GM21528 (cell line): ENCODE measurements at regions not wholly inside any gene's neighbourhood (a gene's known extent, or its start where the extent isn't known, plus 50 kb on each side); places are given as distances from the start of the nearest gene placed in this dataset.

Experiments used
- ATAC-seq: cut with Tn5 transposase; IDR thresholded peaks from one replicate; pipeline ENCODE4 v1.9.1; 2021; ENCODE audit warnings: mild to moderate bottlenecking, moderate library complexity; ENCODE audit not compliant: unreplicated experiment, low FRiP score

DNA sequence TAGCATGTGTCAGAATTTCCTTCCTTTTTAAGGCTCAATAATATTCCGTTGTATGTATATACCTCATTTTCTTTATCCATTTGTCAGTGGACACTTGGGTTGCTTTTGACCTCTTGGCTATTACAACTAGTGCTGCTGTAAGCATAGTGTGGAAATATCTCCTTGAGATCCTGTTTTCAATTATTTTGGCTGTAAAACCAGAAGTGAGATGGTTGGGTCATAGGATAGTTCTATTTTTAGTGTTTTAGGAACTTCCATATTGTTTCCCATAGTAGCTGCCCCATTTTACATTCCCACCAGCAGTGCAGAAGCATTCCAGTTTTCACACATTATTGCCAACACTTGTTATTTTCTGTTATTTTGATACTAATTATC, 70.4 kb upstream of the C15orf39 start:
- peak; percentile 11 for ATAC-seq

DNA sequence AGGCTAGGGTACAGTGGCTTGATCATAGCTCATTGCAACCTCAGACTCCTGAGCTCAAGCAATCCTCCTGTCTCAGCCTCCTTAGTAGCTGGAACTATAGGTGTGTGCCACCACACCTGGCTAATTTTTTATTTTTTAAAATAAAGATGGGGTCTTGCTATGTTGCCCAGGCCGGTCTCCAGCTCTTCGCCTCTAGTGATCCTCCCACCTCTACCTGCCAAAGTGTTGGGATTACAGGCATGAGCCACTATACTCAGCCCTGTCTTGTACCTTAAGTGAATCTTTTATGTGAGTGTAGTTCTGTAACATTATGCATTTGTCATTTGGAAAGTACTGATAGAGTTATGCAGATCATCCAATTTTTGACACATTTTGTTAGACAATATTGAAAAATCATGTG, 66.9 kb upstream of the C15orf39 start:
- no peak for ATAC-seq

DNA sequence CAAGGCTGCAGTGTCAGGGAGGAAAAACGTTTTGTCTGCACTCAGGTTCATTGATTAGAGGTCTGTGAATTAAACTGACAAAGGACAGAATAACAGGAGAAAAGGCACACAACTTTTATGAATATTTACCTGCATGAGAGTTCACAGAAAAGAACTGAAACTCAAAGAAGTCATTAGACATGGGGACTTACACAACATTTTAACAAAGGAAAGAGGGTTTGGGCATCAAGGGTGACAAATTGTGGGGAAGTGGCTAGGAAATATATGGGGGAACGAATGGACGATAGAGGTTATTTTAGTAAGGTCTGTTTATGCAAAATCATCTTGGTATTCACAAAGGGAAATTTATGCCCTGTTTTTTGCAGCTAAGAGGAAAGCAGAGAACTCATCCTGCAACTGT, 65.6 kb upstream of the C15orf39 start:
- no peak for ATAC-seq

DNA sequence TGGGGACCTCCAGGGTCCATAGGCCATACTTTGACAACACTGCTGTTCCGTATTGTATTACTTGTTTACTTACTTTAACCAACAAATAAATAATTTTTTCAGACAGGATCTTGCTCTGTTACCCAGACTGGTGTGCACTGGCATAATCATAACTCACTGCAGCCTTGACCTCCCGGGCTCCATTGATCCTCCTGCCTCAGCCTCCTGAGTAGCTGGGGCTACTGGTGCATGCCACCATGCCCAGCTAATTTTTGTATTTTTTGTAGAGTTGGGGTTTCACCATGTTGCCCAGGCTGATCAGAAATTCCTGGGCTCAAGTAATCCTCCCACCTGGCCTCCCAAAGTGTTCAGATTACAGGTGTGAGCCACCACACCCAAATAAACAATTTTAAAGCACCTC, 64.9 kb upstream of the C15orf39 start:
- no peak for ATAC-seq

DNA sequence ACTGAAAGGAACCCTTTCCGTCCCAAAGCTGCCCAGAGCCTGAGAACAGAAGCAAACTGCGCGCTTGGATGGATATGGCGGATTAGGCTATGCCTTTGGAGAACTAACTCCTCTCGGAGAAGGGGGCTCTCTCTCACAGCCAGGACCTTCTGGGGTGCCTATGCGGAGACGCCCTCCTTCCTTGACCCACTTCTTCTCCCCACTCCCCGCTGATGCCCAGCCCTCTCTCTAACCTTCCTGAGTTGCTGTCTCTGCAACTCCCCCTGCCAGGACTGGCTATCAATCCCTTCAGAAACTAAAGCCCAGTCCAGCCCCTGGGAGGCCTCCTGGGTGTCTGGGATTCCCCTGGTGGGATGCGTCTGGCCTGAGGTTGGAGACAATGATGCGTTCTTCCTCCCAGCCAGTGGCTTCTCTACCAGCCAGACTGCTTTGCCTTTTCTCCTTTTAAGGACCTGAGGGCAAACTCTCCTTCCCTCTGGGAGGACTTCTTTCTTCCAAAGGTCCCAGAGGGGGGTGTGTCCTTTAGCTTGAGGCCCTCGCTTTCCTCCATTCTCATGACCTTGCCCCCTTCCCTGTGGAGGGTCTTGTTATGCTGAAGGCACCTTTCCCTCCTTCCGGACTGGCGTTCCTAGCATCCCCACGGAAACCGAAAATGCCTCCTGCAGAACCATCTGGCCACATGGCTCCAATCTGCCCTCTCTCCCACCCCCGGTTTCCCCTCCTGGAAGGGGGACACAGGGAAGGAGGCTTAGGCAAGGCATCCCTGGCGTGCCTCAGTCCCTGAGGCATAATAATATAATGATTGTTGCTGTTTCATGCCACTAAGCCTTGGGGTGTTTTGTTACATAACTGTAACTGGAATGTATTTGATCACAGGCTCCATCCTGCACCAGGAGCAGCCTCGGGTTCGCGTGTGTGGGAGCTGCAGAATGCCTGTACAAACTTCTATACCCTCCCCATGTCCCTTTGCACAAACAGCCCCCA, 63.4 kb upstream of the C15orf39 start:
- ATAC-seq = no peak

DNA sequence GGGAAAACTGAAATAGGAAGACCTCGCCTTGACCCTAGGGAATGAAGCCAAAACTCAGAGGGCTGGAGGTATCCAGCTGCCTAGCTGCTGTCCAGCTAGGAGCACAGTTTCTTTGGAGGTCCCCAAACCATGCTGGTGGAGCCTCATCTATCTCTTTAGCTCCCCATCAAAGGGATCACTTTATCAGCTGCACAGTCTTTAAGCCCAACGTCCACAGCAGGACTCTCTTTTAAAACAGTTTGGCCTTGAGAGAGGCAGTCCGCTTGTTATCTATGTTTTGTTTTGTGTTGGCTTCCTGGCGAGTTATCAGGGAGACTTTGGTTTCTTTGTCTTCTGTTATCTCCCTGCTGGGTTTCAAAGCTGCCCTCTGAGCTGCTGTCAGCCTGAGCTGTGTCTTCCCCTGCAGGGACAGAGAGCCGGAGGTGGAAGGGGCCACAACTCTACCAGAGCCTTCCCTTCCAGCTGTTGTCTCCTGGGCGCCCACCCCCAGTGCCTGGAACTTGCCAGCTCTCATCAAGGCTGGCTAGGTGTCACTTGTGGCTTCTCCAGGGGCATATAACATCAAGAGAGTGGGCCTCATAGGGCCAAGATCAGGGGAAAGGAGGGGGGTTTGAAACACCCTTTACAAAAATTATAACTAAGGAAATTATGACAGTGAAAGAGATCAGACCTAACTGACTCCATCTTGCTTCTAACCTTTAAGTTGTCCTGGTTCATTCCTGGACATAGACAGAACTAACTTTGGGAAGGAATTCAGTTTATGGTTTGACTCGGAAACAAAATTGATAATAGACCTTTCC, 61.4 kb upstream of the C15orf39 start:
- no peak for ATAC-seq

GRCh38 chr15:75142499-75142898, 59.2 kb upstream of the C15orf39 start:
- ATAC-seq = no peak

GRCh38 chr15:75143738-75144334, 57.8 kb upstream of the C15orf39 start:
- no peak for ATAC-seq

GRCh38 chr15:75145027-75145841, 56.4 kb upstream of the C15orf39 start:
- ATAC-seq = no peak

DNA sequence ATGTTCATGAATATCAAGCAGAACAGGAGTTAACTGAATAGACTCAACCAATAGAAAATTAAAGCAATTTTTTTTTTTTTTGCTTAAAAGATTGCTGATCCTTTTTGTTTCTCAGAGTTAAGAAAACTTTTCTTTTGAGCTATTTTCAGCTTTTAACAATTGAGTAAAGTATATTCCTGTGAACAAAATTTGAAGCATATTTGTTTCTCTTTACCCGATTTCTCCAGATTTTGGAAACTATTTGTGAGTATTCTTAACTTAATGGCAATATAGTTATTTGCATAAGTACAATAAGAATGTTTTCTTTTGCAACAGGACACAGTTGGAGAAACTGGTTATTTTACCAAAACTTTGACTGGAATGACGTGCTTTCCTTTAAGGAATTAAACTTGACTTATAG, 53.4 kb upstream of the C15orf39 start:
- no peak for ATAC-seq

- no peak for ATAC-seq
Measured at GRCh38 chr15:75149867-75150709, 51.6 kb upstream of the C15orf39 start.

GRCh38 chr15:75151214-75152128, 50.2 kb upstream of the C15orf39 start:
- ATAC-seq = no peak
